ENCODE measurements at regions not wholly inside any gene's neighbourhood (a gene's known extent, or its start where the extent isn't known, plus 50 kb on each side); places are given as distances from the start of the nearest gene placed in this dataset.

- TF ChIP-seq ZNF26 (tag by site-specific recombination; IDR thresholded peaks at IDR 0.05) = no peak
- TF ChIP-seq ZNF560 (tag by site-specific recombination; IDR thresholded peaks at IDR 0.05; ENCODE audit: borderline replicate concordance) = no peak
- no peak for TF ChIP-seq ZNF335 (tag by site-specific recombination; conservative IDR thresholded peaks at IDR 0.05)
- TF ChIP-seq SP2 (tag by site-specific recombination; IDR thresholded peaks at IDR 0.05) = no peak
- TF ChIP-seq HIC1 (tag by site-specific recombination; IDR thresholded peaks at IDR 0.05) = no peak
- no peak for TF ChIP-seq ZNF391 (tag by site-specific recombination; IDR thresholded peaks at IDR 0.05; ENCODE audit: borderline replicate concordance, low read depth)
Observed at GRCh38 chr20:16968099-16968498, 219.9 kb downstream of the OTOR start (continued).

- TF ChIP-seq ZSCAN18 (tag by site-specific recombination; IDR thresholded peaks at IDR 0.05) (no peak), ZNF24 (tag by site-specific recombination; IDR thresholded peaks at IDR 0.05) (no peak), ZSCAN5A (tag by site-specific recombination; IDR thresholded peaks at IDR 0.05) (no peak), ZNF639 (tag by site-specific recombination; IDR thresholded peaks at IDR 0.05) (no peak), SETDB1 (IDR thresholded peaks at IDR 0.05; ENCODE audit: insufficient read length, low read length) (no peak), EGR2 (tag by site-specific recombination; IDR thresholded peaks at IDR 0.05; ENCODE audit: low read depth) (no peak), ZNF791 (tag by site-specific recombination; IDR thresholded peaks at IDR 0.05) (no peak), ZNF558 (tag by site-specific recombination; IDR thresholded peaks at IDR 0.05) (no peak), ZBTB1 (tag by site-specific recombination; IDR thresholded peaks at IDR 0.05) (no peak), FEZF1 (tag by site-specific recombination; IDR thresholded peaks at IDR 0.05) (no peak), ZNF664 (tag by site-specific recombination; IDR thresholded peaks at IDR 0.05) (no peak), ZNF433 (tag by site-specific recombination; IDR thresholded peaks at IDR 0.05; ENCODE audit: low read depth) (no peak), SCRT1 (tag by site-specific recombination; IDR thresholded peaks at IDR 0.05; ENCODE audit: borderline replicate concordance) (no peak), ZNF266 (tag by site-specific recombination; IDR thresholded peaks at IDR 0.05; ENCODE audit: low read depth) (no peak)
- Histone ChIP-seq H3K36me3 (ENCODE audit: control insufficient read depth in 2 of 2, insufficient read depth in 1 of 2, low read length in 2 of 2) (no peaks in the 10 kb centered on the region), H3K9me3 (ENCODE audit: control insufficient read depth, insufficient read depth, low read depth, low read length) (no peaks in the 10 kb centered on the region), H3K4me1 (ENCODE audit: control insufficient read depth, insufficient read depth, low read length) (no peaks in the 10 kb centered on the region), H3K4me3 (ENCODE audit: low read depth, low read length) (no peak overlapping the region), H3K27ac (ENCODE audit: extremely low read depth, low read depth, low read length) (no peak overlapping the region)
- POLR2A ChIA-PET = no interaction called here
- CTCF ChIA-PET = interaction anchor here (0.7 kb wide), 1 partner anchor 122 kb away, joined by 3 read pairs; no protein-coding TSS in a partner anchor
Observed at GRCh38 chr20:16970776-16971175, 222.6 kb downstream of the OTOR start.

Data from HEK293 (cell line).